ENCODE measurements at regions not wholly inside any gene's neighbourhood (a gene's known extent, or its start where the extent isn't known, plus 50 kb on each side); places are given as distances from the start of the nearest gene placed in this dataset.
A peak's percentile ranks its signal among the peaks of the same experiment; 100 is the strongest.

- no peak overlapping the region for H3K4me3 Mint-ChIP-seq (ENCODE audit: unreplicated experiment)
- peak overlapping the region; percentile 84 for H3K4me2 ChIP-seq (ENCODE audit: low read length)
- DNase-seq (ENCODE audit: low read depth) (no peak), FAIRE-seq (no peak)
- TF ChIP-seq EZH2 (IDR thresholded peaks at IDR 0.05; ENCODE audit: insufficient read depth, low read length) (no peak), CTCF (IDR thresholded peaks at IDR 0.05; ENCODE audit: insufficient read depth, low read depth, low read length) (no peak)
- peaks cover 4% of the 10 kb centered on the region for H3K36me3 Mint-ChIP-seq (ENCODE audit: low read depth, unreplicated experiment)
- H3K4me1 Mint-ChIP-seq (ENCODE audit: low read depth, unreplicated experiment) = peaks cover 16% of the 10 kb centered on the region
- no peaks in the 10 kb centered on the region for H4K20me1 ChIP-seq (ENCODE audit: insufficient read depth, low read length)
- no peaks in the 10 kb centered on the region for H3K27me3 Mint-ChIP-seq (ENCODE audit: low read depth, unreplicated experiment)
- H3K9ac ChIP-seq (ENCODE audit: low read length) = peak overlapping the region; percentile 59
- no peaks in the 10 kb centered on the region for H3K79me2 ChIP-seq (ENCODE audit: insufficient read depth, low read length)
- H3K27ac Mint-ChIP-seq (ENCODE audit: unreplicated experiment) = peak overlapping the region; percentile 55
- no peaks in the 10 kb centered on the region for H3K27me3 ChIP-seq (ENCODE audit: insufficient read depth, low read length)
- H2AFZ ChIP-seq (ENCODE audit: low read depth, low read length) = peak overlapping the region; percentile 82
- H3K9me3 Mint-ChIP-seq (ENCODE audit: unreplicated experiment) = peaks cover 9% of the 10 kb centered on the region
- no peaks in the 10 kb centered on the region for H3K36me3 ChIP-seq (ENCODE audit: insufficient read depth, low read length)
- H3K4me3 ChIP-seq (ENCODE audit: insufficient read depth, low read depth, low read length) = peak overlapping the region; percentile 38
- peaks cover 15% of the 10 kb centered on the region for H3K4me1 ChIP-seq (ENCODE audit: insufficient read depth, low read length)
- H3K27ac ChIP-seq (ENCODE audit: low read depth, low read length) = no peak overlapping the region
- no peaks in the 10 kb centered on the region for H3K9me3 ChIP-seq (ENCODE audit: insufficient read depth, low read depth, low read length)
These were observed 410.4 kb upstream of the CDH11 start for GRCh38 chr16:65532258-65532657.

- Histone ChIP-seq H3K4me2 (ENCODE audit: low read length) (no peak overlapping the region), H3K27ac (ENCODE audit: low read depth, low read length) (no peak overlapping the region), H3K36me3 (ENCODE audit: insufficient read depth, low read length) (no peaks in the 10 kb centered on the region), H3K4me3 (ENCODE audit: insufficient read depth, low read depth, low read length) (no peak overlapping the region), H3K9me3 (ENCODE audit: insufficient read depth, low read depth, low read length) (no peaks in the 10 kb centered on the region), H3K79me2 (ENCODE audit: insufficient read depth, low read length) (no peaks in the 10 kb centered on the region), H4K20me1 (ENCODE audit: insufficient read depth, low read length) (no peaks in the 10 kb centered on the region), H3K9ac (ENCODE audit: low read length) (no peak overlapping the region), H3K4me1 (ENCODE audit: insufficient read depth, low read length) (peaks cover 15% of the 10 kb centered on the region), H3K27me3 (ENCODE audit: insufficient read depth, low read length) (no peaks in the 10 kb centered on the region), H2AFZ (ENCODE audit: low read depth, low read length) (no peak overlapping the region)
- Mint-ChIP-seq H3K4me3 (ENCODE audit: unreplicated experiment) (no peak overlapping the region), H3K27me3 (ENCODE audit: low read depth, unreplicated experiment) (no peaks in the 10 kb centered on the region), H3K9me3 (ENCODE audit: unreplicated experiment) (peaks cover 15% of the 10 kb centered on the region), H3K36me3 (ENCODE audit: low read depth, unreplicated experiment) (peaks cover 4% of the 10 kb centered on the region), H3K4me1 (ENCODE audit: low read depth, unreplicated experiment) (peaks cover 18% of the 10 kb centered on the region), H3K27ac (ENCODE audit: unreplicated experiment) (no peak overlapping the region)
- FAIRE-seq (no peak), DNase-seq (ENCODE audit: low read depth) (no peak)
- TF ChIP-seq CTCF (IDR thresholded peaks at IDR 0.05; ENCODE audit: insufficient read depth, low read depth, low read length) (no peak), EZH2 (IDR thresholded peaks at IDR 0.05; ENCODE audit: insufficient read depth, low read length) (no peak)
These were observed 409.6 kb upstream of the CDH11 start for GRCh38 chr16:65531475-65531874.

- no peak overlapping the region for H3K9ac ChIP-seq (ENCODE audit: low read length)
- H3K4me1 ChIP-seq (ENCODE audit: insufficient read depth, low read length) = peaks cover 41% of the 10 kb centered on the region
- DNase-seq (ENCODE audit: low read depth) = no peak
- H3K9me3 ChIP-seq (ENCODE audit: insufficient read depth, low read depth, low read length) = no peaks in the 10 kb centered on the region
- no peak overlapping the region for H3K4me3 Mint-ChIP-seq (ENCODE audit: unreplicated experiment)
- no peak overlapping the region for H2AFZ ChIP-seq (ENCODE audit: low read depth, low read length)
- peaks cover 4% of the 10 kb centered on the region for H3K36me3 Mint-ChIP-seq (ENCODE audit: low read depth, unreplicated experiment)
- peaks cover 44% of the 10 kb centered on the region for H3K4me1 Mint-ChIP-seq (ENCODE audit: low read depth, unreplicated experiment)
- no peaks in the 10 kb centered on the region for H3K79me2 ChIP-seq (ENCODE audit: insufficient read depth, low read length)
- H4K20me1 ChIP-seq (ENCODE audit: insufficient read depth, low read length) = no peaks in the 10 kb centered on the region
- TF ChIP-seq EZH2 (IDR thresholded peaks at IDR 0.05; ENCODE audit: insufficient read depth, low read length) (no peak), CTCF (IDR thresholded peaks at IDR 0.05; ENCODE audit: insufficient read depth, low read depth, low read length) (peak; percentile 16)
- H3K27ac ChIP-seq (ENCODE audit: low read depth, low read length) = peak overlapping the region; percentile 94
- H3K27me3 ChIP-seq (ENCODE audit: insufficient read depth, low read length) = no peaks in the 10 kb centered on the region
- H3K9me3 Mint-ChIP-seq (ENCODE audit: unreplicated experiment) = peaks cover 17% of the 10 kb centered on the region
- no peak overlapping the region for H3K4me2 ChIP-seq (ENCODE audit: low read length)
- H3K27ac Mint-ChIP-seq (ENCODE audit: unreplicated experiment) = peak overlapping the region; percentile 72
- no peak for FAIRE-seq
- no peaks in the 10 kb centered on the region for H3K27me3 Mint-ChIP-seq (ENCODE audit: low read depth, unreplicated experiment)
- H3K4me3 ChIP-seq (ENCODE audit: insufficient read depth, low read depth, low read length) = no peak overlapping the region
- H3K36me3 ChIP-seq (ENCODE audit: insufficient read depth, low read length) = no peaks in the 10 kb centered on the region
These were observed 403.8 kb upstream of the CDH11 start for GRCh38 chr16:65525707-65526106.
